Esophagus muscularis mucosa (tissue), 3 donors: ENCODE measurements at regions not wholly inside any gene's neighbourhood (a gene's known extent, or its start where the extent isn't known, plus 50 kb on each side); places are given as distances from the start of the nearest gene placed in this dataset.

ENCODE experiments used
- CTCF ChIP-seq, 3 experiments: fragments of 200-600 bp in 2 of 3; fragments of 450-650 bp in 1 of 3; sonication (generic) in 2 of 3; IDR thresholded peaks; one replicate each; pipeline ENCODE4 v1.5.1; 2017 to 2019; ENCODE audit warnings: antibody characterized with exemption in 3 of 3, mild to moderate bottlenecking in 2 of 3, moderate library complexity in 1 of 3
- POLR2A ChIP-seq: fragments of 450-650 bp; IDR thresholded peaks from one replicate; pipeline ENCODE4 v1.6.1; 2017; ENCODE audit warnings: antibody characterized with exemption, moderate library complexity, mild to moderate bottlenecking, low read depth
- POLR2AphosphoS5 ChIP-seq, 2 donors: sonication (generic); formaldehyde crosslinking; IDR thresholded peaks; one replicate each; pipeline ENCODE4 v1.6.1; 2017; ENCODE audit warnings: antibody characterized with exemption in 2 of 2

GRCh38 chr6:10203651-10204050 lies 211.2 kb downstream of the TFAP2A start:
- TF ChIP-seq CTCF (IDR thresholded peaks at IDR 0.05) (no peak), POLR2A (no peak), POLR2AphosphoS5 (IDR thresholded peaks at IDR 0.05) (no peak)
